ENCODE measurements at regions not wholly inside any gene's neighbourhood (a gene's known extent, or its start where the extent isn't known, plus 50 kb on each side); places are given as distances from the start of the nearest gene placed in this dataset.
"Not testable (repeated sequence)": the region's sequence is repeated elsewhere in the genome, so short reads cannot be mapped to it uniquely, and the experiment has no call there.

- no peak for DNase-seq
Observed at GRCh38 chr5:162638849-162639248, 571.3 kb downstream of the GABRG2 start.

- DNase-seq: no peak
Observed at GRCh38 chr5:162641142-162641813, 573.7 kb downstream of the GABRG2 start.

GRCh38 chr5:162654661-162655405, 587.3 kb downstream of the GABRG2 start:
- no peak for DNase-seq

GRCh38 chr5:162657076-162657475, 589.5 kb downstream of the GABRG2 start:
- no peak for DNase-seq

GRCh38 chr5:162664846-162665245, 597.3 kb downstream of the GABRG2 start:
- DNase-seq: no peak

- no peak for DNase-seq
Observed at GRCh38 chr5:162668926-162669325, 601.4 kb downstream of the GABRG2 start.

GRCh38 chr5:162672061-162672460, 604.5 kb downstream of the GABRG2 start:
- no peak for DNase-seq

- peak in 1 of 4 experiments; percentile 10 for DNase-seq
Observed at GRCh38 chr5:162683284-162683683, 615.7 kb downstream of the GABRG2 start.

GRCh38 chr5:162684145-162684544, 616.6 kb downstream of the GABRG2 start:
- no peak for DNase-seq

- DNase-seq: no peak
Observed at GRCh38 chr5:162685302-162685701, 617.7 kb downstream of the GABRG2 start.

- not testable (repeated sequence) for DNase-seq
Observed at GRCh38 chr5:162696272-162696671, 628.7 kb downstream of the GABRG2 start.

GRCh38 chr5:162699361-162699760, 631.8 kb downstream of the GABRG2 start:
- DNase-seq: no peak

GRCh38 chr5:162703914-162704313, 636.3 kb downstream of the GABRG2 start:
- no peak for DNase-seq

GRCh38 chr5:162711244-162711643, 643.7 kb downstream of the GABRG2 start:
- no peak for DNase-seq

GRCh38 chr5:162719720-162720119, 652.1 kb downstream of the GABRG2 start:
- DNase-seq: no peak

- DNase-seq: no peak
Observed at GRCh38 chr5:162721125-162721524, 653.6 kb downstream of the GABRG2 start.

- no peak for DNase-seq
Observed at GRCh38 chr5:162752612-162753011, 684.8 kb upstream of the CCNG1 start.

GRCh38 chr5:162762119-162762518, 675.3 kb upstream of the CCNG1 start:
- no peak for DNase-seq

- DNase-seq: no peak
Observed at GRCh38 chr5:162769019-162769418, 668.4 kb upstream of the CCNG1 start.

- DNase-seq: no peak
Observed at GRCh38 chr5:162785673-162786072, 651.7 kb upstream of the CCNG1 start.

GRCh38 chr5:162786234-162786633, 651.2 kb upstream of the CCNG1 start:
- DNase-seq: no peak

- no peak for DNase-seq
Observed at GRCh38 chr5:162796507-162796906, 640.9 kb upstream of the CCNG1 start.

- DNase-seq: no peak
Observed at GRCh38 chr5:162800301-162800700, 637.1 kb upstream of the CCNG1 start.

- DNase-seq: no peak
Observed at GRCh38 chr5:162801235-162801634, 636.2 kb upstream of the CCNG1 start.
